OCI-LY7 (cell line): ENCODE measurements at regions not wholly inside any gene's neighbourhood (a gene's known extent, or its start where the extent isn't known, plus 50 kb on each side); places are given as distances from the start of the nearest gene placed in this dataset.

Experiments used
- BruUV-seq: library from RNA; stranded (reverse); fragments of 400-500 nt; replicated peaks from 2 replicates; lab custom pipeline; 2021; lab: Mats Ljungman, UMichigan
- CTCF ChIA-PET: fragments of 300-600 bp; sonication (Branson Sonifier 250); formaldehyde crosslinking; loops from one replicate; lab custom pipeline; 2022; ENCODE audit warnings: antibody characterized with exemption; ENCODE audit not compliant: unreplicated experiment; lab: Charles Lee
- POLR2A ChIA-PET: fragments of 300-600 bp; sonication (Branson Sonifier 250); formaldehyde crosslinking; loops from one replicate; lab custom pipeline; 2022; ENCODE audit warnings: antibody characterized with exemption; lab: Charles Lee
- DNase-seq: peaks from one replicate; pipeline ENCODE4 v3.0.0-alpha.2; 2015; ENCODE audit warnings: low spot score
- H2AFZ ChIP-seq: fragments of 200-600 bp; sonication (generic), shearing (Covaris generic); 2 replicates; pipeline ENCODE4 v1.6.1; 2014; ENCODE audit warnings: mild to moderate bottlenecking, antibody characterized with exemption, low read length, moderate library complexity
- H3K27ac ChIP-seq: fragments of 200-600 bp; sonication (generic); 2 replicates; pipeline ENCODE4 v1.5.1; 2014; ENCODE audit warnings: mixed run types, low read depth, mild to moderate bottlenecking, moderate library complexity, low read length, inconsistent platforms; ENCODE audit not compliant: poor library complexity, severe bottlenecking
- H3K36me3 ChIP-seq: fragments of 200-600 bp; sonication (generic); 2 replicates; pipeline ENCODE4 v1.6.1; 2014; ENCODE audit warnings: mild to moderate bottlenecking, antibody characterized with exemption, low read length, moderate library complexity, mixed read lengths; ENCODE audit not compliant: insufficient read depth
- H3K4me1 ChIP-seq: fragments of 200-600 bp; sonication (generic); 2 replicates; pipeline ENCODE4 v1.5.1; 2014; ENCODE audit warnings: mild to moderate bottlenecking, low read length; ENCODE audit not compliant: insufficient read depth, poor library complexity, severe bottlenecking
- H3K4me2 ChIP-seq: fragments of 200-600 bp; sonication (generic); 2 replicates; pipeline ENCODE4 v1.6.1; 2014; ENCODE audit warnings: mild to moderate bottlenecking, low read length
- H3K4me3 ChIP-seq: fragments of 200-600 bp; sonication (generic); 2 replicates; pipeline ENCODE4 v1.5.1; 2014; ENCODE audit warnings: mild to moderate bottlenecking, low read depth, low read length; ENCODE audit not compliant: poor library complexity, severe bottlenecking
- H3K79me2 ChIP-seq: fragments of 200-600 bp; sonication (generic); 2 replicates; pipeline ENCODE4 v1.6.1; 2016; ENCODE audit warnings: low read depth, mild to moderate bottlenecking, low read length, moderate library complexity, mixed read lengths; ENCODE audit not compliant: insufficient read depth
- H3K9me2 ChIP-seq: fragments of 200-600 bp; sonication (generic); 2 replicates; pipeline ENCODE4 v1.6.1; 2016; ENCODE audit warnings: mild to moderate bottlenecking, low read length, mixed read lengths; ENCODE audit not compliant: insufficient read depth
- H3K9me3 ChIP-seq: fragments of 200-600 bp; sonication (generic); 2 replicates; pipeline ENCODE4 v1.6.1; 2014; ENCODE audit warnings: mild to moderate bottlenecking, mixed run types, low read length, mixed read lengths
- H4K20me1 ChIP-seq: fragments of 200-600 bp; sonication (generic); 2 replicates; pipeline ENCODE4 v1.6.1; 2014; ENCODE audit warnings: mild to moderate bottlenecking, antibody characterized with exemption, low read length, moderate library complexity, mixed read lengths; ENCODE audit not compliant: insufficient read depth
- EZH2phosphoT487 ChIP-seq: fragments of 200-600 bp; sonication (generic); IDR thresholded peaks from 2 replicates; pipeline ENCODE4 v1.6.1; 2018; ENCODE audit warnings: low read depth, borderline replicate concordance, mild to moderate bottlenecking, mixed run types, antibody characterized with exemption, low read length, moderate library complexity, mixed read lengths
- intact Hi-C: fragments of 100-400 bp; cut with micrococcal nuclease; formaldehyde crosslinking; loops from one replicate; pipeline ENCODE4 v1.10.0; 2022; ENCODE audit not compliant: unreplicated experiment
- TF ChIP-seq, protein P1 (sequence below): fragments of 200-600 bp; sonication (generic); conservative IDR thresholded peaks from 2 replicates; pipeline ENCODE4 v1.5.1; 2014; ENCODE audit warnings: mild to moderate bottlenecking, antibody characterized with exemption, low read length, moderate library complexity, mixed read lengths

GRCh38 chr13:67299751-67300150 is 69.6 kb upstream of the PCDH9 start:
- H3K4me2 ChIP-seq, result no peak overlapping the region
- CTCF ChIA-PET, result no interaction called here

GRCh38 chr13:67299072-67299635 is 69.0 kb upstream of the PCDH9 start:
- Histone ChIP-seq H2AFZ (no peak overlapping the region), H3K27ac (no peak overlapping the region), H3K4me1 (no peaks in the 10 kb centered on the region), H3K4me2 (no peak overlapping the region), H4K20me1 (no peaks in the 10 kb centered on the region), H3K9me2 (no peaks in the 10 kb centered on the region), H3K79me2 (no peaks in the 10 kb centered on the region), H3K36me3 (no peaks in the 10 kb centered on the region), H3K4me3 (no peak overlapping the region), H3K9me3 (no peaks in the 10 kb centered on the region)
- DNase-seq, result no peak
- no peak for TF ChIP-seq EZH2phosphoT487
- TF ChIP-seq, protein P1, sequence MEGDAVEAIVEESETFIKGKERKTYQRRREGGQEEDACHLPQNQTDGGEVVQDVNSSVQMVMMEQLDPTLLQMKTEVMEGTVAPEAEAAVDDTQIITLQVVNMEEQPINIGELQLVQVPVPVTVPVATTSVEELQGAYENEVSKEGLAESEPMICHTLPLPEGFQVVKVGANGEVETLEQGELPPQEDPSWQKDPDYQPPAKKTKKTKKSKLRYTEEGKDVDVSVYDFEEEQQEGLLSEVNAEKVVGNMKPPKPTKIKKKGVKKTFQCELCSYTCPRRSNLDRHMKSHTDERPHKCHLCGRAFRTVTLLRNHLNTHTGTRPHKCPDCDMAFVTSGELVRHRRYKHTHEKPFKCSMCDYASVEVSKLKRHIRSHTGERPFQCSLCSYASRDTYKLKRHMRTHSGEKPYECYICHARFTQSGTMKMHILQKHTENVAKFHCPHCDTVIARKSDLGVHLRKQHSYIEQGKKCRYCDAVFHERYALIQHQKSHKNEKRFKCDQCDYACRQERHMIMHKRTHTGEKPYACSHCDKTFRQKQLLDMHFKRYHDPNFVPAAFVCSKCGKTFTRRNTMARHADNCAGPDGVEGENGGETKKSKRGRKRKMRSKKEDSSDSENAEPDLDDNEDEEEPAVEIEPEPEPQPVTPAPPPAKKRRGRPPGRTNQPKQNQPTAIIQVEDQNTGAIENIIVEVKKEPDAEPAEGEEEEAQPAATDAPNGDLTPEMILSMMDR, result no peak
- BruUV-seq, result no TSS peak
- intact Hi-C loops, result no loop called here
- ChIA-PET POLR2A (no interaction called here), CTCF (no interaction called here)

More at GRCh38 chr13:67299751-67300150, 69.6 kb upstream of the PCDH9 start:
- POLR2A ChIA-PET, result no interaction called here
- DNase-seq, result no peak
- TF ChIP-seq, protein P1, result no peak
- no peak for TF ChIP-seq EZH2phosphoT487
- intact Hi-C loops, result no loop called here
- Histone ChIP-seq H3K9me2 (no peaks in the 10 kb centered on the region), H2AFZ (no peak overlapping the region), H3K4me1 (no peaks in the 10 kb centered on the region), H3K4me3 (no peak overlapping the region), H3K36me3 (no peaks in the 10 kb centered on the region), H3K9me3 (no peaks in the 10 kb centered on the region), H3K79me2 (no peaks in the 10 kb centered on the region), H4K20me1 (no peaks in the 10 kb centered on the region), H3K27ac (no peak overlapping the region)
- no TSS peak for BruUV-seq

- BruUV-seq, result no TSS peak
- Histone ChIP-seq H2AFZ (no peak overlapping the region), H3K4me2 (no peak overlapping the region), H3K9me2 (no peaks in the 10 kb centered on the region), H3K4me3 (no peak overlapping the region), H3K27ac (no peak overlapping the region), H3K9me3 (no peaks in the 10 kb centered on the region), H4K20me1 (no peaks in the 10 kb centered on the region), H3K79me2 (no peaks in the 10 kb centered on the region), H3K36me3 (no peaks in the 10 kb centered on the region), H3K4me1 (no peaks in the 10 kb centered on the region)
- intact Hi-C loops, result no loop called here
- no peak for DNase-seq
- TF ChIP-seq, protein P1, result no peak
- no peak for TF ChIP-seq EZH2phosphoT487
- ChIA-PET CTCF (no interaction called here), POLR2A (no interaction called here)
These were observed 68.2 kb upstream of the PCDH9 start for GRCh38 chr13:67298297-67298696.
